CD4-positive, alpha-beta T cell (primary cell): ENCODE measurements at regions not wholly inside any gene's neighbourhood (a gene's known extent, or its start where the extent isn't known, plus 50 kb on each side); places are given as distances from the start of the nearest gene placed in this dataset.
"Not testable (repeated sequence)": the region's sequence is repeated elsewhere in the genome, so short reads cannot be mapped to it uniquely, and the experiment has no call there.

ENCODE experiments used
- ATAC-seq: fragments of 200-7000 bp; cut with Tn5 transposase; one replicate; pipeline ENCODE4 v1.10.0; 2022; ENCODE audit warnings: mild to moderate bottlenecking; ENCODE audit not compliant: poor library complexity
- CTCF ChIA-PET: fragments of 350-600 bp; sonication (Branson Sonifier 250); formaldehyde crosslinking; loops from one replicate; lab custom pipeline; 2021; ENCODE audit warnings: antibody characterized with exemption, inconsistent platforms; lab: Charles Lee
- POLR2A ChIA-PET: fragments of 350-600 bp; sonication (Branson Sonifier 250); formaldehyde crosslinking; loops from one replicate; lab custom pipeline; 2021; ENCODE audit warnings: antibody characterized with exemption, inconsistent platforms; lab: Charles Lee
- DNase-seq, 14 experiments: peaks; one replicate each; pipeline ENCODE4 v3.0.0-alpha.2; 2013 to 2020; ENCODE audit warnings: mixed read lengths in 2 of 14
- H3K27ac ChIP-seq, 2 donors: one replicate each; pipeline versions ENCODE4 v1.5.1 to v1.7.0; 2013; ENCODE audit warnings: low read length in 2 of 2, low read depth in 1 of 2, mild to moderate bottlenecking in 1 of 2
- H3K27me3 ChIP-seq, 2 experiments: 1 replicate in 1 of 2; 2 replicates in 1 of 2; pipeline versions ENCODE4 v1.6.1 to v1.7.0; 2013; ENCODE audit warnings: low read length in 2 of 2, control low read depth in 1 of 2, mild to moderate bottlenecking in 1 of 2, moderate library complexity in 1 of 2; ENCODE audit not compliant: insufficient read depth in 2 of 2, control insufficient read depth in 1 of 2
- H3K36me3 ChIP-seq: one replicate; pipeline ENCODE4 v1.6.1; 2013; ENCODE audit warnings: low read length, control low read depth; ENCODE audit not compliant: insufficient read depth
- H3K4me1 ChIP-seq: one replicate; pipeline ENCODE4 v1.6.1; 2013; ENCODE audit warnings: low read length, control low read depth; ENCODE audit not compliant: insufficient read depth
- H3K4me3 ChIP-seq: one replicate; pipeline ENCODE4 v1.5.1; 2013; ENCODE audit warnings: mild to moderate bottlenecking, low read length, moderate library complexity
- H3K9me3 ChIP-seq, 2 experiments: 1 replicate in 1 of 2; 2 replicates in 1 of 2; pipeline versions ENCODE4 v1.6.1 to v1.7.0; 2013; ENCODE audit warnings: low read length in 2 of 2, mild to moderate bottlenecking in 2 of 2, control low read depth in 1 of 2, moderate library complexity in 1 of 2; ENCODE audit not compliant: control insufficient read depth in 1 of 2, insufficient read depth in 1 of 2
- H3K27ac Mint-ChIP-seq: one replicate; pipeline ENCODE4 v1.8.0; 2020; ENCODE audit warnings: mixed read lengths
- H3K27me3 Mint-ChIP-seq: one replicate; pipeline ENCODE4 v1.8.0; 2021; ENCODE audit warnings: mixed read lengths
- H3K36me3 Mint-ChIP-seq: one replicate; pipeline ENCODE4 v1.8.0; 2021; ENCODE audit warnings: low read depth, mixed read lengths
- H3K4me1 Mint-ChIP-seq: one replicate; pipeline ENCODE4 v1.8.0; 2021; ENCODE audit warnings: low read depth, mixed read lengths
- H3K4me3 Mint-ChIP-seq: one replicate; pipeline ENCODE4 v1.8.0; 2020; ENCODE audit warnings: mild to moderate bottlenecking, mixed read lengths
- H3K9me3 Mint-ChIP-seq: one replicate; pipeline ENCODE4 v1.8.0; 2020; ENCODE audit warnings: mixed read lengths
- intact Hi-C, 2 experiments: fragments of 100-400 bp; cut with DNase I in 1 of 2; cut with micrococcal nuclease in 1 of 2; formaldehyde crosslinking; loops; one replicate each; pipeline versions ENCODE4 v1.15.1 to v1.9.0; 2023 to 2025; cut with DNase I, micrococcal nuclease
- TF ChIP-seq, protein P1 (sequence below): fragments of 200-600 bp; IDR thresholded peaks from one replicate; pipeline ENCODE4 v1.8.0; 2022; ENCODE audit warnings: antibody characterized with exemption, mild to moderate bottlenecking

DNA sequence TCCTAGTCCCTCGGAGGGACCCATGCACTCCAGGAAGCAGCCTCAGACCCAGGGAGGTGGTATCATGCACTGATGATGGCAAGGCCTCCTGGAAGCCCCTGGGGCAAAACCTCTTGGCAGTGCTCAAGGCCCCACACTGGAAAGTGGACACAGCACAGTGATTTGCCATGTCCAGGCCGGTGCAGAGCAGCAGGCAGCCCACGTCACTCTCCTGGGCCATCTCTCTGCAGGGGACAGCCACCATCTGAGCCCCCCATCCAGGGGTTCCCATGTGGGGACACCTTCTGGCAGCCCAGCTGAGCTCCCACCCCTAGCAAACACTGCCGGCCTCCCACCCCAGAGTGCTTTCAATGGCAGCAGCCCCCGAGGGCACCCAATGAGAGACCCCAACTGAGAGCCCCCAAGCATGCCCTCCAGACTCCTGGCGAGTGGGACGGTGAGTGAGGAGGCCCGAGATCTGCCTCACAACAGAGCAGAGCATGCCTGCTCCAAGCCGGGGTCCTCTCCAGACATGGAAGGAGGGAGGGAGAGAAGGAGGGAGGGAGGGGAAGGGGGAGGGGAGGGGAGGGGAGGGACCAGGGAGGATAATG lies 116.5 kb upstream of the FOXD4L5 start:
- POLR2A ChIA-PET, H3K27ac Mint-ChIP-seq, H3K9me3 Mint-ChIP-seq, DNase-seq, intact Hi-C loops, H3K36me3 Mint-ChIP-seq, H3K4me3 ChIP-seq, H3K27ac ChIP-seq, H3K4me3 Mint-ChIP-seq, CTCF ChIA-PET, H3K27me3 ChIP-seq, ATAC-seq, H3K36me3 ChIP-seq, H3K27me3 Mint-ChIP-seq, H3K4me1 ChIP-seq, H3K4me1 Mint-ChIP-seq: not testable (repeated sequence)
- H3K9me3 ChIP-seq: peaks cover 0 to 64% of the 10 kb centered on the region in 2 experiments

DNA sequence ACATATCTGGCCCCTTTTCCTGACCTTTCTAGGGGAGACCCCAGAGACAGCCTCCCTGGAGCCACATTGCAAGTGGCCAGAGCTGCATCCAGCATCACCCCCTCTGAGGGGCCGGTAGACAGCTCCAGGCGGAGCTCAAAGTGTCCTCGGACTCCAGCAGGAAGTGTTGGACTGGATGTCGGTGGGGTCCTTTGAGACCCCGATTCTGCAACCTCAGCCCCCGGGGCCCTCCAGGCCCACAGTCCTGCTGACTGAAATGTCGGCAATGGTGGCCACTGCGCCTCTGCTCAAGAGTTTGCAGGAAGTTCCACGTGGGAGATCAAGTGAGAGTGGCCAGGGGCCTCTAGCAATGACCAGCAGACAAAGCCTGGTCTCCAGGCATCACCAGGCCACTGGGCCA lies 115.9 kb upstream of the FOXD4L5 start:
- DNase-seq (no peak), ATAC-seq (no peak)
- H3K27me3 Mint-ChIP-seq: no peaks in the 10 kb centered on the region
- H3K27ac Mint-ChIP-seq: no peak overlapping the region
- H3K4me1 Mint-ChIP-seq: no peaks in the 10 kb centered on the region
- Histone ChIP-seq H3K27me3 (no peaks in the 10 kb centered on the region), H3K36me3 (no peaks in the 10 kb centered on the region), H3K4me1 (no peaks in the 10 kb centered on the region), H3K4me3 (no peak overlapping the region), H3K27ac (no peak overlapping the region), H3K9me3 (peaks cover 0 to 58% of the 10 kb centered on the region in 2 experiments)
- intact Hi-C loops: no loop called here
- TF ChIP-seq, protein P1, sequence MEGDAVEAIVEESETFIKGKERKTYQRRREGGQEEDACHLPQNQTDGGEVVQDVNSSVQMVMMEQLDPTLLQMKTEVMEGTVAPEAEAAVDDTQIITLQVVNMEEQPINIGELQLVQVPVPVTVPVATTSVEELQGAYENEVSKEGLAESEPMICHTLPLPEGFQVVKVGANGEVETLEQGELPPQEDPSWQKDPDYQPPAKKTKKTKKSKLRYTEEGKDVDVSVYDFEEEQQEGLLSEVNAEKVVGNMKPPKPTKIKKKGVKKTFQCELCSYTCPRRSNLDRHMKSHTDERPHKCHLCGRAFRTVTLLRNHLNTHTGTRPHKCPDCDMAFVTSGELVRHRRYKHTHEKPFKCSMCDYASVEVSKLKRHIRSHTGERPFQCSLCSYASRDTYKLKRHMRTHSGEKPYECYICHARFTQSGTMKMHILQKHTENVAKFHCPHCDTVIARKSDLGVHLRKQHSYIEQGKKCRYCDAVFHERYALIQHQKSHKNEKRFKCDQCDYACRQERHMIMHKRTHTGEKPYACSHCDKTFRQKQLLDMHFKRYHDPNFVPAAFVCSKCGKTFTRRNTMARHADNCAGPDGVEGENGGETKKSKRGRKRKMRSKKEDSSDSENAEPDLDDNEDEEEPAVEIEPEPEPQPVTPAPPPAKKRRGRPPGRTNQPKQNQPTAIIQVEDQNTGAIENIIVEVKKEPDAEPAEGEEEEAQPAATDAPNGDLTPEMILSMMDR: no peak
- ChIA-PET CTCF (no interaction called here), POLR2A (no interaction called here)
- H3K36me3 Mint-ChIP-seq: no peaks in the 10 kb centered on the region
- H3K9me3 Mint-ChIP-seq: peaks cover 7% of the 10 kb centered on the region
- H3K4me3 Mint-ChIP-seq: no peak overlapping the region

DNA sequence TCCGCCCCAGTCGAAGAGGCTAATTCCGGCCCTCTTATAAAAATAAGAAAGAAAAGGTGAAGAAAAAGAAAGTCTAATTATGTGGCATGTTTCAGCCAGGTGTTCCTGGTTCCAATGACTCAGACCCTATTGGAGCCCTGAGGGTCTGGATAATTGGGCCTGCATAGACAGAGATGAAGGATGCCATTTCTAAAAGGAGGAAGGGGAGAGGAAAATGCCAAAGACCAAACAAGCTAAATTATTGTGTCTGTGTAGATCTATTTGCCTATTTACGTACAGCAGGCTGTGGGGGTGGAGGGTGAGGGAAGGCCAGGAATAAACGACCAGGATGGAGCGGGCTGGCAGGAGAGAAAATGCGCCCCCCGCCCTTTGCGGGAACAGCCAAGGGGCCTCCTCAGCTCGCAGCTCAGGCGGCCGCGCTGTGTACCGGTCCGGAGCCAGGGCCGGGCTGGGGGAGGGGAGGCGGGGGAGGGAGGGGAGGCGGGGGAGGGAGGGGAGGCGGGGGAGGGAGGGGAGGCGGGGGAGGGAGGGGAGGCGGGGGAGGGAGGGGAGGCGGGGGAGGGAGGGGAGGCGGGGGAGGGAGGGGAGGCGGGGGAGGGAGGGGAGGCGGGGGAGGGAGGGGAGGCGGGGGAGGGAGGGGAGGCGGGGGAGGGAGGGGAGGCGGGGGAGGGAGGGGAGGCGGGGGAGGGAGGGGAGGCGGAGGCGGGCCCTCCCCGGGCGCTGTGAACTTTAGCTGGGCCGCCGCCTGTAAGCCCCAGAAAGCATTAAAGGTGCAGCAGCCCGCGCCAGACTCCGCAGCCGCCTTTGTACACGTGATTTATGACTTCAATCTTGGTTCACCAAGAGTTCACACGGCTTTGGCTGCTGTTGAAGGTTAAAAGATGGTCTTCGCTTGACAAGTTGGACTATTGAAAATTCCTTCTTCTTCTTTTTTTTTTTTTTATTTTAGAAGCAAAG lies 113.0 kb upstream of the FOXD4L5 start:
- DNase-seq, H3K27me3 Mint-ChIP-seq, intact Hi-C loops, H3K36me3 Mint-ChIP-seq, CTCF ChIA-PET, H3K4me1 ChIP-seq, ATAC-seq, H3K4me3 ChIP-seq, POLR2A ChIA-PET, H3K4me1 Mint-ChIP-seq, H3K36me3 ChIP-seq, H3K27me3 ChIP-seq, H3K9me3 Mint-ChIP-seq, H3K27ac ChIP-seq, H3K27ac Mint-ChIP-seq, H3K4me3 Mint-ChIP-seq: not testable (repeated sequence)
- H3K9me3 ChIP-seq: peaks cover 0 to 33% of the 10 kb centered on the region in 2 experiments

DNA sequence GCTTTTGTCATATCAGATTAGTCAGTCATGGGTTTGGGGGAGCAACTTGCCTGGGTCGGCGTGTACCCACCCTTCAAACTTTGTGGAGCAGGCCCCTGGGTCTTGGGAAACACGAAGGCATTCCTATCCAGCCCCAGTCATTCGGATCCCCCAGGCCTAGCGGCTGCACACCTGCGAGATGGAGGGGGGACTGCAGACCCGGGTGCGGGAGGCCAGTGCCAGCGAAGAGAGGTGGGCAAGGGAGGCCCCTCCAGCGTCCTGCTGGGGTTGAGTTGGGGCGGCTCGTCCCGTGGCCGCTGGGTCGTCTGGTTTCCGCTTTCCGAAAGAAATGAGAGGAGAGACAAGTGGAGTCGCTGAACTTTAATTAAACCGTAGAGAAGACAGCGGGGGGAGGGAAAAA lies 112.2 kb upstream of the FOXD4L5 start:
- H3K36me3 ChIP-seq, ATAC-seq, H3K36me3 Mint-ChIP-seq, H3K4me1 Mint-ChIP-seq, POLR2A ChIA-PET, H3K4me3 ChIP-seq, H3K27me3 ChIP-seq, H3K27ac ChIP-seq, H3K27ac Mint-ChIP-seq, DNase-seq, H3K4me3 Mint-ChIP-seq, H3K4me1 ChIP-seq, H3K9me3 Mint-ChIP-seq, CTCF ChIA-PET, intact Hi-C loops, H3K27me3 Mint-ChIP-seq: not testable (repeated sequence)
- peaks cover 0 to 29% of the 10 kb centered on the region in 2 experiments for H3K9me3 ChIP-seq

DNA sequence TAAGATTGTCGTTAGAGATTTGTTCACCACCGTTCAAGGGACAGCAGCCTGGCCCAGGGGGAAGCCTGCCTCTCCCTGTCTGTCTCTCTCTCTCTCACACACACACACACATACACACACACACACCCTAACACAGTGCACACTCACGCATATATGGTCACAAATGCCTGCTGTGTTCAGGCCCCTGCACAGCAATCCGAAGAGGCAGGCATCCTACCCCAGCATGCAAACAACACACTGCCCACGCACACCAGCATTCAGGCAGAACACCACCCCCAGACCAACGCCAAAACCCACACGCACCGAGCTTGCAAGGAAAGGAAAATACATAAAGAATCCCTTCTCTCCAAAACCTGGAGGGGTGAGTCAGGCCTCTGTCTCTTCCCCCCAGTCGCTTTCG lies 111.6 kb upstream of the FOXD4L5 start:
- H3K4me1 Mint-ChIP-seq, H3K27ac ChIP-seq, ATAC-seq, H3K9me3 Mint-ChIP-seq, DNase-seq, H3K27me3 ChIP-seq, H3K27ac Mint-ChIP-seq, H3K4me3 Mint-ChIP-seq, H3K27me3 Mint-ChIP-seq, CTCF ChIA-PET, H3K36me3 ChIP-seq, intact Hi-C loops, H3K36me3 Mint-ChIP-seq, H3K4me3 ChIP-seq, POLR2A ChIA-PET, H3K4me1 ChIP-seq: not testable (repeated sequence)
- peaks cover 0 to 24% of the 10 kb centered on the region in 2 experiments for H3K9me3 ChIP-seq

DNA sequence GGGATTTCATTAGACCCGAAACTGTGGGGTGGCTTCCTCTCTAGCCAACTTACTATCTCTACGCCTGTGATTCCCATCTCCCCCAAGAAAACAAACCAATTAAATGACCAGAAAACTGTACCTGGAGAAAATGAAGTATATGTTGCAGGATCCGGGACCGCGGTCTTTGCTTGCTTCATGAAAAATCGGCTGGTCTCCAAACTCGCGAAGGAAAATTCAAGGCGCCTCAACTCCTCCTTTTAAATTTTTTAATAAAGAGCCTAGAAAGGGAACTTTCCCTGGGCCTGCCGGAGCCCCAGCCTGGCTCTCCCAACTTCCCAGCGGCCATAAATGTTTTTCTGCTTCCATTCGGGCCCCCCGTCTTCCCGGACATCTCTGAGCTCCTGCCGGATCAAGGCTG lies 110.8 kb upstream of the FOXD4L5 start:
- H3K27me3 Mint-ChIP-seq, H3K4me3 ChIP-seq, H3K27ac Mint-ChIP-seq, H3K4me1 ChIP-seq, intact Hi-C loops, H3K27ac ChIP-seq, ATAC-seq, H3K36me3 Mint-ChIP-seq, DNase-seq, H3K9me3 Mint-ChIP-seq, H3K4me1 Mint-ChIP-seq, POLR2A ChIA-PET, H3K27me3 ChIP-seq, H3K36me3 ChIP-seq, H3K4me3 Mint-ChIP-seq, CTCF ChIA-PET: not testable (repeated sequence)
- peaks cover 0 to 24% of the 10 kb centered on the region in 2 experiments for H3K9me3 ChIP-seq
